ENCODE measurements at regions not wholly inside any gene's neighbourhood (a gene's known extent, or its start where the extent isn't known, plus 50 kb on each side); places are given as distances from the start of the nearest gene placed in this dataset.
"Not testable (repeated sequence)": the region's sequence is repeated elsewhere in the genome, so short reads cannot be mapped to it uniquely, and the experiment has no call there.

DNA sequence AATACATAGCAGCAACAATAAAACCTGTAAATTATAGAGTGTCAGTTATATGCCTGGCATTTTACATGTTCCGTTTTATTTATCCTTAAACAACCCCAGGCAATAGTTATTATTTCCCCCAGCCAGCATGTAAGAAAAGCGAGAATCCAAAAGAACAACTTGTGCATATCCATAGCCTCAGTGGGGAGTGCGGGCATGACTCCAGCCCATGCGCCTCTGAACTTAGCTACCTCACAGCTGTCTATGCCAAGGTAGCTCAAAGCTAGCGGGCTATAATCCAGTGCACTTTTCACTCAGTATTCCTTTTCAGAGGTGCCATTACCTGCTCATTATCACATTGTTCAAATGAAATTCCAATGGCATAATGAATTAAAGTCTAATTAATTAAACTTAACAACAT, 257.3 kb upstream of the EDNRA start:
- no peak for DNase-seq (ENCODE audit: low read depth, low spot score)

DNA sequence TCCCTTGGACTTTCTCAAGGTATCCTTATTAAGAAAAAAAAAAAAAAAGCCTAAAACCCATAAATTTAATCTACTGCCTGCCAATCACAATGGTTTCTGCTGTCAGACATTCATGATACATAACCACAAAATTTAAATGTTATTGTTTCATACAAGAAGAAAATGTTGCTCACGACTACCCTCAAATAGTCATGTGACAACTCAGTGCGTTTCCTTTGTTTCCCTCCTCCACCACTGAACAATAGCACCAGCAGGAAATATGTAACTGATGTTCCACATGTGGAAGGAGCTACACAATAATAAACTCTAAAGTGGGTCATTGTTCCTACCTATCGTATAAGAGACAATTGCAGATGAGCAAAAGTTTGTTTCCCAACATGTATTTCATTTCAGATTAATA, 244.1 kb upstream of the EDNRA start:
- TF ChIP-seq FOXP2 (optimal IDR thresholded peaks at IDR 0.05; ENCODE audit: control extremely low read depth, extremely low read length, insufficient read depth) (no peak), POLR2AphosphoS5 (IDR thresholded peaks at IDR 0.05; ENCODE audit: borderline replicate concordance, low read depth, low read length) (no peak), EZH2 (IDR thresholded peaks at IDR 0.05) (no peak)
- Histone ChIP-seq H3K9ac (ENCODE audit: insufficient read length) (no peak overlapping the region), H3K4me3 (no peak overlapping the region)

More for the DNA sequence above, 257.3 kb upstream of the EDNRA start:
- Histone ChIP-seq H3K9me3 (ENCODE audit: low read depth, low read length) (no peaks in the 10 kb centered on the region), H3K4me3 (no peak overlapping the region), H3K27ac (no peak overlapping the region), H3K36me3 (ENCODE audit: insufficient read depth, low read length) (no peaks in the 10 kb centered on the region), H3K9ac (ENCODE audit: insufficient read length) (no peak overlapping the region)
- TF ChIP-seq EZH2 (IDR thresholded peaks at IDR 0.05) (no peak), FOXP2 (optimal IDR thresholded peaks at IDR 0.05; ENCODE audit: control extremely low read depth, extremely low read length, insufficient read depth) (no peak)

DNA sequence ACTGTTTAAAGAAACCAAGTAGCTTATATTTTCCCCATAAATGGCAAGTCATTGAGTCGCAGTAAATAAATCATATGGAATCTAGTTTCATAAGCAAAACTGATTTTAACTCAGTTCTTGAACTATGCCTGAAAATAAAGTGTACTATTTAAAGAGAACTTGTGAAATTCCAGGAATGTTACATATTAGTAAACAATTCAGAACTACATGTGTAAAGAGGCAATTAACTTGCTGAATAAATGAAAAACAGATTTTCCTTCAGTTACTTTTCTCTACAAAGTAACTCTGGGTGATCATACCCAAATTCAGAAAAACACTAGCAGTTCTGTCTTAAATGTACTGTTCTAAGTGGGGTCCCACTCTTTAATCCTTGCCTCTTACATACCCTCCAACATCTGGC, 236.1 kb upstream of the EDNRA start:
- Histone ChIP-seq H3K9me3 (ENCODE audit: low read depth, low read length) (no peaks in the 10 kb centered on the region), H3K27ac (peak overlapping the region; percentile 76), H3K36me3 (ENCODE audit: insufficient read depth, low read length) (no peaks in the 10 kb centered on the region), H3K9ac (ENCODE audit: insufficient read length) (no peak overlapping the region), H3K4me3 (no peak overlapping the region)
- TF ChIP-seq POLR2AphosphoS5 (IDR thresholded peaks at IDR 0.05; ENCODE audit: borderline replicate concordance, low read depth, low read length) (no peak), EZH2 (IDR thresholded peaks at IDR 0.05) (no peak), FOXP2 (optimal IDR thresholded peaks at IDR 0.05; ENCODE audit: control extremely low read depth, extremely low read length, insufficient read depth) (no peak)
- DNase-seq (ENCODE audit: low read depth, low spot score), result no peak

More for the DNA sequence above, 244.1 kb upstream of the EDNRA start:
- Histone ChIP-seq H3K36me3 (ENCODE audit: insufficient read depth, low read length) (no peaks in the 10 kb centered on the region), H3K27ac (no peak overlapping the region), H3K9me3 (ENCODE audit: low read depth, low read length) (no peaks in the 10 kb centered on the region)
- DNase-seq (ENCODE audit: low read depth, low spot score), result no peak

DNA sequence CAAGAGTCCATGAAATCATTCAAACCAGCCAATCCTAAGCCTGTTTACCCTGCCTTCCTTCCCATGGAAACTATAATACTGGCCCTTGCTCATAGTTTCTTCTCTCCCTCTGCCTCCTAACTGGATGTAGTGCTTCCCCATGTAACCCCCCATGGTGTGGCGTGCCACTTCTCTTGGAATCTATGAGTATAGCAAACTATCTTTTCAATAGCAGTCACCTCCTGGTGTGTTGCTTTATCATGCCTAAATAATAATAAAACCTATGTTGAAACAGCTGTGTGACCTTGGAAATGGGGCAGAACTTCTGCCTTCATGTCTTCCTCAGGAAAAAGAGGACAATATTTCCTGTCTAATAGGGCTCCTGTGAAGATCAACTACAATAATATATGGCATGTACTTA, 234.8 kb upstream of the EDNRA start:
- H3K9ac ChIP-seq (ENCODE audit: insufficient read length), result no peak overlapping the region
- no peaks in the 10 kb centered on the region for H3K36me3 ChIP-seq (ENCODE audit: insufficient read depth, low read length)
- H3K27ac ChIP-seq, result no peak overlapping the region
- no peaks in the 10 kb centered on the region; the same call in 1 of the 2 replicates for H3K9me3 ChIP-seq (ENCODE audit: low read depth, low read length)
- H3K4me3 ChIP-seq, result no peak overlapping the region
- TF ChIP-seq FOXP2 (optimal IDR thresholded peaks at IDR 0.05; ENCODE audit: control extremely low read depth, extremely low read length, insufficient read depth) (no peak), EZH2 (IDR thresholded peaks at IDR 0.05) (no peak), POLR2AphosphoS5 (IDR thresholded peaks at IDR 0.05; ENCODE audit: borderline replicate concordance, low read depth, low read length) (no peak)
- DNase-seq (ENCODE audit: low read depth, low spot score), result no peak

DNA sequence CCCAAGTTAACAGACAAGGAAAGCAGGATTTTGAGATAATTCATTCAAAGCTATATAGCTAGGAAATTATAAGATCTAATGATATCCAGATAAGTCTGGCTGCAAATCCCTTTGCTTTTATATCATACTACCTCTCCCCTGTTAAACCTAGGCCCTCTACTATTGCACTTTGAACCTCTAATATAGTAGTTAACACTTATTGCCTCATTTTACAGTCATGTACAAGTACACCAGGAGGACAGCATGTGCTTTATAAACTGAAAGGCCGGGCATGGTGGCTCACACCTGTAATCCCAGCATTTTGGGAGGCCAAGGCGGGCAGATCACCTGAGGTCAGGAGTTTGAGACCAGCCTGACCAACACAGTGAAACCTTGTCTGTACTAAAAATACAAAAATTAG, 234.4 kb upstream of the EDNRA start:
- DNase-seq (ENCODE audit: low read depth, low spot score); H3K9me3 ChIP-seq (ENCODE audit: low read depth, low read length); H3K27ac ChIP-seq; H3K36me3 ChIP-seq (ENCODE audit: insufficient read depth, low read length); H3K4me3 ChIP-seq; H3K9ac ChIP-seq (ENCODE audit: insufficient read length): not testable (repeated sequence)

DNA sequence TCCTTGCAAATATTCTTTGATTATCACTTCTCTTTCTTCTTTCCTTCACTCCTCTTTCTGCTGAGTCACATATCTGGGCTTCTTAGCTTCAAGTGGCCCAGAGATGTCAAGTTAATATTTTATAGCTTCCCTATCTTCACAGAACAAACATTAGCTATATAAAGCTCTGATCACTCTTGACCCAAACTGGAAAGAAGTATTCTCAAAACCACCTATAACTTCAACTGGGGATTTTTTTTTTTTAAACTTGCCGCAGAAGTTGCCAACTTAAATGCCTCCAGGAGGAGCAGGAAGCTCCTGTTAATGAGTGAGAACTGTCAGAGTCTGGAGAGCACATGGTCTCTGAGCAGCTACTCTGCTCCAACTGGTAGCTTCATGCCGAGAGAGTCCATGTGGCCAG, 233.3 kb upstream of the EDNRA start:
- H3K36me3 ChIP-seq (ENCODE audit: insufficient read depth, low read length), result no peaks in the 10 kb centered on the region
- no peak overlapping the region for H3K9ac ChIP-seq (ENCODE audit: insufficient read length)
- no peaks in the 10 kb centered on the region; the same call in 1 of the 2 replicates for H3K9me3 ChIP-seq (ENCODE audit: low read depth, low read length)
- TF ChIP-seq FOXP2 (optimal IDR thresholded peaks at IDR 0.05; ENCODE audit: control extremely low read depth, extremely low read length, insufficient read depth), result no peak
- TF ChIP-seq POLR2AphosphoS5 (IDR thresholded peaks at IDR 0.05; ENCODE audit: borderline replicate concordance, low read depth, low read length), result no peak
- no peak for TF ChIP-seq EZH2 (IDR thresholded peaks at IDR 0.05)
- H3K27ac ChIP-seq, result peak overlapping the region; percentile 93
- H3K4me3 ChIP-seq, result peak overlapping the region; percentile 10; the same call in 1 of the 2 replicates
- no peak for DNase-seq (ENCODE audit: low read depth, low spot score)

DNA sequence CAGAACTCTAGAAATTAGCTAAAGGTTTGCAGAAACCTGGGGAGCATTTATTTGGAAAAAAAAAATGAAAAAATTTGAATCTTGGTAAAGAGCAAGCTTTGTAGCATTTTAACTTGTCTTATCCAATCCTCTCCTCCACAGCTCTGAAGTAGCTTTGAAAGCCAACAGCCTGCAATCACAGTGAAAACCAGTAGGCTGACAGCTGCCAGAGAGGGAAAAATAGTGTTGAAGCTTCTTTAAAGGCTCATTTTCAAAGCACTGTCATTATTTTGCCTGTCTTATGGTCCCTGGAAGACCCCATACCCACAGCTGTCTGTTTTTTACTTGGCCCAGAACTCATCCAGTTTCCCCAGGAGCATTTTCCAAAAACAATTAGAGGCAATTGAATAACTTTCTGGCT, 230.8 kb upstream of the EDNRA start:
- Histone ChIP-seq H3K9me3 (ENCODE audit: low read depth, low read length) (no peaks in the 10 kb centered on the region; the same call in 1 of the 2 replicates), H3K27ac (no peak overlapping the region), H3K36me3 (ENCODE audit: insufficient read depth, low read length) (no peaks in the 10 kb centered on the region), H3K9ac (ENCODE audit: insufficient read length) (no peak overlapping the region), H3K4me3 (no peak overlapping the region)
- TF ChIP-seq EZH2 (IDR thresholded peaks at IDR 0.05) (no peak), FOXP2 (optimal IDR thresholded peaks at IDR 0.05; ENCODE audit: control extremely low read depth, extremely low read length, insufficient read depth) (no peak), POLR2AphosphoS5 (IDR thresholded peaks at IDR 0.05; ENCODE audit: borderline replicate concordance, low read depth, low read length) (no peak)
- no peak for DNase-seq (ENCODE audit: low read depth, low spot score)

DNA sequence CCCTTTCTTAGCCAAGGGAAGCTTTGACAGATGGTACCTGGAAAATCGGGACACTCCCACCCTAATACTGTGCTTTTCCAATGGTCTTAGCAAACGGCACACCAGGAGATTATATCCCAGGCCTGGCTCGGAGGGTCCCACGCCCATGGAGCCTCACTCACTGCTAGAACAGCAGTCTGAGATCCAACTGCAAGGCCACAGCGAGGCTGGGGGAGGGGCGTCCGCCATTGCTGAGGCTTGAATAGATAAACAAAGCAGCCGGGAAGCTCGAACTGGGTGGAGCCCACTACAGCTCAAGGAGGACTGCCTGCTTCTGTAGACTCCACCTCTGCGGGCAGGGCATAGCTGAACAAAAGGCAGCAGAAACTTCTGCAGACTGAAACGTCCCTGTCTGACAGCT, 225.6 kb upstream of the EDNRA start:
- H3K27ac ChIP-seq; H3K9ac ChIP-seq (ENCODE audit: insufficient read length); H3K9me3 ChIP-seq (ENCODE audit: low read depth, low read length); H3K36me3 ChIP-seq (ENCODE audit: insufficient read depth, low read length); H3K4me3 ChIP-seq; DNase-seq (ENCODE audit: low read depth, low spot score): not testable (repeated sequence)

DNA sequence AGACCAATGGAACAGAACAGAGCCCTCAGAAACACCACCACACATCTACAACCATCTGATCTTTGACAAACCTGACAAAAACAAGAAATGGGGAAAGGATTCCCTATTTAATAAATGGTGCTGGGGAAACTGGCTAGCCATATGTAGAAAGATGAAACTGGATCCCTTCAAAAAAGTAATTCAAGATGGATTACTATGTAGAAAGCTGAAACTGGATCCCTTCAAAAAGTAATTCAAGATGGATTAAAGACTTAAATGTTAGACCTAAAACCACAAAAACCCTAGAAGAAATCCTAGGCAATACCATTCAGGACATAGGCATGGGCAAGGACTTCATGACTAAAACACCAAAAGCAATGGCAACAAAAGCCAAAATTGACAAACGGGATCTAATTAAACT, 221.6 kb upstream of the EDNRA start:
- H3K27ac ChIP-seq; DNase-seq (ENCODE audit: low read depth, low spot score); H3K36me3 ChIP-seq (ENCODE audit: insufficient read depth, low read length); H3K9me3 ChIP-seq (ENCODE audit: low read depth, low read length); H3K9ac ChIP-seq (ENCODE audit: insufficient read length); H3K4me3 ChIP-seq: not testable (repeated sequence)
